HG03469 (cell line): ENCODE measurements at regions not wholly inside any gene's neighbourhood (a gene's known extent, or its start where the extent isn't known, plus 50 kb on each side); places are given as distances from the start of the nearest gene placed in this dataset.

Source experiments
- ATAC-seq: cut with Tn5 transposase; IDR thresholded peaks from one replicate; pipeline ENCODE4 v1.9.1; 2021; ENCODE audit warnings: mild to moderate bottlenecking, moderate library complexity, moderate number of reproducible peaks; ENCODE audit not compliant: unreplicated experiment

GRCh38 chr3:118754406-118755252 lies 280.0 kb downstream of the IGSF11 start:
- ATAC-seq, result no peak

- no peak for ATAC-seq
Observed at GRCh38 chr3:118755253-118755801, 279.3 kb downstream of the IGSF11 start.

- ATAC-seq, result no peak
Observed at GRCh38 chr3:118760585-118761290, 273.9 kb downstream of the IGSF11 start.

- no peak for ATAC-seq
Observed at GRCh38 chr3:118761291-118761606, 273.4 kb downstream of the IGSF11 start.

GRCh38 chr3:118765636-118766305 lies 268.9 kb downstream of the IGSF11 start:
- no peak for ATAC-seq

DNA sequence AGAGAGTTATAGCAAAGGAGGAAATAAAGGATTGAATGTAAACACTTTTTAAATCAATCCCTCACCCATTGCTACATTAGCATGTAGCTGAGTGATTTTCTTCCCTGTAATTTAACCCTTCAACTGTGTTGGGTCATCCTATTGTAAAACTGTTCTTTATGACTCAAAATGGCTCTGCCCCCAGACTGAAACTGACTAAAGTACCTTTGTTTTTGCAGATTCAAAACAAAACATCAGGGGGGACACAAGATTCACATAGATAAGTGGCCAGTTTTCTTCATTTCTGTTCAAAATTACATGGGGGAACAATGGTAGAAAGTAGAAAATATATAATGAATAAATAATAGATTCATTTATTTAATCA lies 268.4 kb downstream of the IGSF11 start:
- no peak for ATAC-seq

DNA sequence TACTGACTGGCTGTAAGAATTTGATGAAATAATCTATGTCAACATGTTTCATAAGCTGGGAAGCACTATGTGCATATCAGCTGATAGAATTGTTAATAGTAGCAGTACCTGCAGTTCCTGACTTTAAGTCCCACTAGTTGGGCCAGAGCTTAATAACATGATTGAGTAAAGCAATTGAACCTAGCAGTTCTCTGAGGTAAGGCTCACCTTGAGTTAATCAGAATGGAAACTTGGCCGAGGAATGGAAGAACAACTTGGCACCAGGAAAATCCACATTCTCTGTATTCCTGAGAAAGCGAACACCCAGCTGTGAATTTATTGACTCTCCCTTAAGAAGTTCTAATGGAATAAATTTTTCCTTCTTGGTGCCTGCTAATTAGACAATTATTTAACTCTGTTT lies 262.6 kb downstream of the IGSF11 start:
- no peak for ATAC-seq

- peak; percentile 98 for ATAC-seq
Observed at GRCh38 chr3:118772547-118773011, 262.1 kb downstream of the IGSF11 start.

DNA sequence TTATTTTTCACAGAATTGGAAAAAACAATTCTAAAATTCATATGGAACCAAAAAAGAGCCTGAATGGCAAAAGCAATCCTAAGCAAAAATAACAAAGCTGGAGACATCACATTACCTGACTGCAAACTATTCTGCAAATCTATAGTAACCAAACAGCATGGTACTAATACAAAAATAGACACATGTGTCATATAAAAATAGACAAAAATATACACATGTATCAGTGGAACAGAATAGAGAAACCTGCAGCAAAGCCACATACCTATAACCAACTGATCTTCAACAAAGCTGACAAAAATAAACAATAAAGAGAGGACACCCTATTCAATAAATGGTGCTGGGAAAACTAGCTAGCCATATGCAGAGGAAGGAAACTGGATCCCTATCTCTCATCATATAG lies 259.6 kb downstream of the IGSF11 start:
- no peak for ATAC-seq

GRCh38 chr3:118778201-118778600 lies 256.4 kb downstream of the IGSF11 start:
- ATAC-seq, result no peak

GRCh38 chr3:118781232-118781631 lies 253.4 kb downstream of the IGSF11 start:
- no peak for ATAC-seq

DNA sequence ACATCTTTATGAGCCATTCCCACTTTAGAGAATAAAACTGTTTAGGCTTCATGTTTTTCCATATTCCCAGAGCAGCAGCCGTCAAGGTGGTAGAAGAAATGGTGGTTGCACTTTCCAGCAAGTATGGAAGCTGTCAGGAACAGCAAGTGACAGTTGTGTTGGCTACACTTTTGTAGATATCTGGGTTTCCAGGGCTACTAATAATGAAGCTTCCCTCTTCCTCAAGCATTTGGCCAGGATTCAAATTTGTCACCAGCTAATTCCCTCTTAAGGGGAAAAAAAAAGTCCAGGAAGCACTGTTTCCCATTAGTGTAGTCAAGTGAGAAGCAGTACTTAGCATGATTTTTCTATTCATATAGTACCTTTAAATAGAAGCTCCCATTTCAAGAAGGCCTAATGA lies 252.8 kb downstream of the IGSF11 start:
- no peak for ATAC-seq

DNA sequence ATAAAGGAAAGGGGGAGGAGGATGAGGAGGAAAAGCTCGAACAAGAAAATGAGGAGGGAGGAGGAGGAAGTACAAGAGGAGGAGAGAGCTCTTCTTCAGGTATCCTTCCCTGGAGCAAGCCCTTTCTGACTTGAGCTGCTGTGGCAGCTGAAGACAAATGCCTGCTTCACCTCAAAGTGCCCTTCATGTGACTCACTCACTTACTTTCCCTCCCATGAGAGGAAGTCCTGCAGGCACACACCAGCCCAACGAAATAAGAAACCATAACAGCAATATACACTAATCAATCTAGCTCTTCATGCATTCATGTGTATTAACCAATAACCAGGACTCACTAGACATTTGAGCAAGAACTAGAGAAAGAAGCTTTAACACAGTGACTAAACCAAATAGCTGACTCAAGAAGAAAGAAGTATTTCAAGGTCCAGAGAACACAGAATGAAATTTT lies 251.9 kb downstream of the IGSF11 start:
- peak; percentile 95 for ATAC-seq

GRCh38 chr3:118785415-118785814 lies 249.2 kb downstream of the IGSF11 start:
- no peak for ATAC-seq

DNA sequence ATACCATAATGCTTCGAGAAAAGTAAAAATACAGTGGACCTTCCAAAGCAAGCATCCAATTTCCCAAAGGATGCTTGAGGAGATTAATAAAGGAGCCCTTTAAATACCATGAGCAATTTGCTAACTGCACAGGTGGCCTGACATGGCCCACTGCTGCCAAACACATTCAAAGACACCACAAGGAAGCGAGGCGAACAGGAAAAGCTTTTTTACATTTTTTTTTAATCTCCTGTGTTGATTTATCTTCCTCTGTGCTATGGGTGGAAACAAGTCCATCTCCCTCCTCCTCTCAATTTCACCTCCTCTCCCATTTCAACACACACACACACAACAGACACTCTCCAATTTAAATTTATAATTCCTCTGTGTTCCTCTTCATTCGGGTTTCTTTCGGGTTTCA lies 243.4 kb downstream of the IGSF11 start:
- ATAC-seq, result no peak

GRCh38 chr3:118792191-118792590 lies 242.5 kb downstream of the IGSF11 start:
- no peak for ATAC-seq

GRCh38 chr3:118793176-118793575 lies 241.5 kb downstream of the IGSF11 start:
- ATAC-seq, result no peak

- no peak for ATAC-seq
Observed at GRCh38 chr3:118799303-118799702, 235.3 kb downstream of the IGSF11 start.

DNA sequence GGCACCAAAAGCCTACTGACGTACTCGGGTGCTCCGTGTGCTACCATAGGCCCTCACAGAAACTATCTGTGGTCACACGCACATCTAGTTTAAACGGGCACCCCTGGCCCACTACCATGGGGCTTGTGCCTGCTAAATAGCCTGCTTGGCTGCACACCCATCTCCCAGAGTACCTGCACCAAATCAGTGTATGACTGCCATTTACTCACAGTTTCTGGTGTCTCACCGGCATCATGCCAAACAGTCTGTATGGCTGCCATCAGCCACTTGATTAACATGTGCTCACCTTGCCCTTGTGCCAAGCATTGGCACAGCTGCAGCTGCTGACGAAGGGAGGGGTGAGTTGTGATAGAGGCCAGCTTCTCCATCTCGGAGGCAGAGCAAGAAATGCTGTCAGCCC lies 232.7 kb downstream of the IGSF11 start:
- ATAC-seq, result no peak

DNA sequence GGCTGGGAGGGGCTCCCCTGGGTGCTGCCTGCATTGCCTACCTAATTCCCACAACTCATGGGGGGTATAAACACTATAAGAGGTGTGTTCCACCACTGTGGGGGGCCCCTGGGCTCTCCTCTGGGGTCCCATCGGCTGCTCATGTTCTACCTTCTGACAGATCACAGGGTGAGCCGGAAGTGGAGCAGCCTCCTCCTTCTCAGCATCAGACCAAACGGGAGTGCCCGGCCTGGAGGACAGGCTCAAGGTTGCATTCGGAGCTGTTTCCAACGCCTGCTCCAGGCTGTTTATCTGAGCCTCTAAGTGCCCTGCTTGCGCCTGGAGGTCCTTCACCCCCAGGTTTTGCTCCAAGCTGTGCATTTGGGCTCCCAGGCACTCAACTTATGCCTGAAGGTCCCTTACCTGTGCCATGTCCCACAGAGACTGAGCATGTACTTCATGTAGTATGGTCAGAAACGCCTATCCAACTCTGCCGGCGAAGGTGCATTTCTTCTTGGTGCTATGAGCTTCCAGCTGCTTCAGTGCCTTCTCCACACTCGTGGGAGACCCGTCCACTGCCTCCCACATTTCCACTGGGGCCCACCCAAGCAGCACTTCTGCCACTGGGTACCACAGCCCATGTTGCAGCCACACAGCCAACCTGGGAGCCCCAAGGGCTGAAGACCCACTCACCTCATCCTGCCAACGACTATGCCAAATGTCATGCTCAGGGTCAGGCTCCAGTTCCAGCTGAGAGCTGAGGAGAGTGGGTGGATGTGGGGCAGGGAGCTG lies 232.1 kb downstream of the IGSF11 start:
- ATAC-seq, result no peak

GRCh38 chr3:118803096-118803476 lies 231.6 kb downstream of the IGSF11 start:
- ATAC-seq, result no peak
